ENCODE measurements at regions not wholly inside any gene's neighbourhood (a gene's known extent, or its start where the extent isn't known, plus 50 kb on each side); places are given as distances from the start of the nearest gene placed in this dataset.

DNA sequence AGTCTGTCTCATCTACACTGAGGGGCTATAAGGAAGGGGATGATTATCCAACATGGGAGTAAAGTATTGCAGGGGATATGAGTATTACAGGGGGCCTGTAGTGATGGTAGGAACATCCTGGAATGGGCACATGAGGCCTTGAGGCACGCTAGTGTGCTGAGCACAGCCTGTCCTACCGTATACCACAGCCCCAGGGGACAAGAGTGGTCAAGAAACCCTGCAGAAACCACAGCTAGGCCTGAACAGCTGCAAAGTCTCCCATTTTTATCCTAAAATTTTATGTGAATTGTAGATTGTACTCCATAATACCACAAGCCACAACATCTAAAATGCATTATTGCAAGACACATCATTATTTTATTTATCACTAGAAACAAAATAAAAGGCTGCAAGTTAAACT, 136.3 kb upstream of the ASTN2 start:
- no peak overlapping the region for H2AFZ ChIP-seq (ENCODE audit: low read depth, low read length)
- H2AK5ac ChIP-seq (ENCODE audit: low read length, severe bottlenecking): no peak overlapping the region
- H4K91ac ChIP-seq (ENCODE audit: low read length): no peak overlapping the region
- no peak overlapping the region for H2BK15ac ChIP-seq (ENCODE audit: low read depth, poor library complexity, severe bottlenecking)
- H4K8ac ChIP-seq (ENCODE audit: low read length): no peak overlapping the region
- no peak overlapping the region for H3K14ac ChIP-seq (ENCODE audit: low read length in 2 of 2)
- H2BK120ac ChIP-seq (ENCODE audit: low read depth, low read length): no peak overlapping the region
- H2BK5ac ChIP-seq (ENCODE audit: low read depth, low read length, poor library complexity, severe bottlenecking): no peak overlapping the region
- no peak overlapping the region for H3K27ac ChIP-seq (ENCODE audit: low read length, poor library complexity, severe bottlenecking)
- H3K4me2 ChIP-seq (ENCODE audit: low read length, poor library complexity, severe bottlenecking): no peak overlapping the region
- no peaks in the 10 kb centered on the region for H3K4me1 ChIP-seq (ENCODE audit: control insufficient read depth, insufficient read depth, low read depth, low read length)
- H3K9ac ChIP-seq (ENCODE audit: low read length): no peak overlapping the region
- no peaks in the 10 kb centered on the region for H3K9me3 ChIP-seq (ENCODE audit: control insufficient read depth, low read length)
- H3K18ac ChIP-seq (ENCODE audit: low read depth in 1 of 2, low read length in 2 of 2): no peak overlapping the region
- WGBS: no CpG with 5 or more reads among the region's 2 CpGs
- H3K4me3 ChIP-seq (ENCODE audit: insufficient read depth in 1 of 2, low read depth in 1 of 2, low read length in 2 of 2): no peak overlapping the region
- H3K79me1 ChIP-seq (replicated peaks; ENCODE audit: low read length, poor library complexity, severe bottlenecking): no peaks in the 10 kb centered on the region
- H3K4ac ChIP-seq (ENCODE audit: low read depth in 1 of 2, low read length in 2 of 2): no peak overlapping the region
- no peaks in the 10 kb centered on the region for H3K36me3 ChIP-seq (ENCODE audit: control insufficient read depth in 1 of 2, insufficient read depth in 2 of 2, low read depth in 1 of 2, low read length in 2 of 2)
- H3K27me3 ChIP-seq (ENCODE audit: control insufficient read depth in 1 of 2, insufficient read depth in 1 of 2, low read length in 2 of 2): peaks cover 0 to 5% of the 10 kb centered on the region in 2 experiments
- H2BK12ac ChIP-seq (ENCODE audit: low read length in 2 of 2): no peak overlapping the region
- no peak for DNase-seq
- H3K23ac ChIP-seq (ENCODE audit: low read length in 2 of 2): no peak overlapping the region

DNA sequence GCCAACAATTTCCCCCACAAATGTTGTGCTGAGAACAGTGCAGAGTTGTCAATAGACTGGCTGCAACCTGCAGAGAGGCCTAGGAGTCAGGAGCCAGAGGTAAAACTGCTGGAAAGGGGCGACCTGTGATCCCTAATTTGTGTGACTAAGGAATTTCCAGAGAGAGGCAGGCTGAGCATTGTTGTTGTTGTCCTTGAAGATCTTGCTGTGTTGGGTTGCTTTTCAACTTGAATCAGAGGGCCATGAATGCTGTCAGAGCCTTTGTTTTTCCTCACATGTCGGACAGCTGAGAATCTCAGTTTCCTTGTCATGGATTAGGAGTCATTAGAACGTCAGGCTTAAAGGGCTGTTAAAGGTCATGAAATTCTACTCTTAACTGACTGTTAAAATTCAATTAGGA, 134.6 kb upstream of the ASTN2 start:
- H3K4me2 ChIP-seq (ENCODE audit: low read length, poor library complexity, severe bottlenecking): no peak overlapping the region
- 42% methylated on average over 3 of the region's 3 CpGs for WGBS
- no peak overlapping the region for H3K14ac ChIP-seq (ENCODE audit: low read length in 2 of 2)
- no peak overlapping the region for H3K23ac ChIP-seq (ENCODE audit: low read length in 2 of 2)
- no peak overlapping the region for H3K9ac ChIP-seq (ENCODE audit: low read length)
- no peak overlapping the region for H2BK15ac ChIP-seq (ENCODE audit: low read depth, poor library complexity, severe bottlenecking)
- no peak overlapping the region for H2BK120ac ChIP-seq (ENCODE audit: low read depth, low read length)
- no peak overlapping the region for H4K8ac ChIP-seq (ENCODE audit: low read length)
- no peaks in the 10 kb centered on the region for H3K4me1 ChIP-seq (ENCODE audit: control insufficient read depth, insufficient read depth, low read depth, low read length)
- H3K18ac ChIP-seq (ENCODE audit: low read depth in 1 of 2, low read length in 2 of 2): no peak overlapping the region
- H3K27ac ChIP-seq (ENCODE audit: low read length, poor library complexity, severe bottlenecking): no peak overlapping the region
- H2BK12ac ChIP-seq (ENCODE audit: low read length in 2 of 2): no peak overlapping the region
- no peaks in the 10 kb centered on the region for H3K9me3 ChIP-seq (ENCODE audit: control insufficient read depth, low read length)
- no peak overlapping the region for H4K91ac ChIP-seq (ENCODE audit: low read length)
- DNase-seq: no peak
- H3K4me3 ChIP-seq (ENCODE audit: insufficient read depth in 1 of 2, low read depth in 1 of 2, low read length in 2 of 2): no peak overlapping the region
- H3K36me3 ChIP-seq (ENCODE audit: control insufficient read depth in 1 of 2, insufficient read depth in 2 of 2, low read depth in 1 of 2, low read length in 2 of 2): no peaks in the 10 kb centered on the region
- H3K27me3 ChIP-seq (ENCODE audit: control insufficient read depth in 1 of 2, insufficient read depth in 1 of 2, low read length in 2 of 2): peaks cover 0 to 5% of the 10 kb centered on the region in 2 experiments
- H2AFZ ChIP-seq (ENCODE audit: low read depth, low read length): no peak overlapping the region
- H2AK5ac ChIP-seq (ENCODE audit: low read length, severe bottlenecking): no peak overlapping the region
- no peak overlapping the region for H3K4ac ChIP-seq (ENCODE audit: low read depth in 1 of 2, low read length in 2 of 2)
- H2BK5ac ChIP-seq (ENCODE audit: low read depth, low read length, poor library complexity, severe bottlenecking): no peak overlapping the region
- H3K79me1 ChIP-seq (replicated peaks; ENCODE audit: low read length, poor library complexity, severe bottlenecking): no peaks in the 10 kb centered on the region

DNA sequence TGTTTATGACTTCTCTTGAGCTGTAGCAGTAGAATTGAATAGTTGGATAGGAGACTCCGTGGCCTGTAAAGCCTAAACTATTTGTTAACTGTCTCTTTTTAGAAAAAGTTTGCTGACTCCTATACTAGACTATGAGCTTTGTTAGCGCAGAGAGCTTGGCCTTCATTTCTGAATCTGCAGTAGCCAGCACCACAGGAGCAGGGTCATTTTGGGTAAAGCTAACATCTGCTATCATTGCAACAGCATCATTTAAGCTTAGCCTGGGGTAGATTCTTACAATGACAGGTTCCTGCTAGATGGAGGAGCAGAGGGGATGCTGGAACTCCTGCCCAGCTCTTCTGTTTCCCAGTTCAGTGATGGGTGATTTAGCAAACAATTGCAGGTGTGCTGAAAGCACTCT, 133.7 kb upstream of the ASTN2 start:
- H2BK12ac ChIP-seq (ENCODE audit: low read length in 2 of 2): no peak overlapping the region
- H3K14ac ChIP-seq (ENCODE audit: low read length in 2 of 2): no peak overlapping the region
- DNase-seq: no peak
- H3K79me1 ChIP-seq (replicated peaks; ENCODE audit: low read length, poor library complexity, severe bottlenecking): no peaks in the 10 kb centered on the region
- H3K27me3 ChIP-seq (ENCODE audit: control insufficient read depth in 1 of 2, insufficient read depth in 1 of 2, low read length in 2 of 2): peaks cover 0 to 5% of the 10 kb centered on the region in 2 experiments
- H2BK5ac ChIP-seq (ENCODE audit: low read depth, low read length, poor library complexity, severe bottlenecking): no peak overlapping the region
- no peak overlapping the region for H2AK5ac ChIP-seq (ENCODE audit: low read length, severe bottlenecking)
- H4K91ac ChIP-seq (ENCODE audit: low read length): no peak overlapping the region
- no peaks in the 10 kb centered on the region for H3K4me1 ChIP-seq (ENCODE audit: control insufficient read depth, insufficient read depth, low read depth, low read length)
- no peak overlapping the region for H3K18ac ChIP-seq (ENCODE audit: low read depth in 1 of 2, low read length in 2 of 2)
- no peak overlapping the region for H4K8ac ChIP-seq (ENCODE audit: low read length)
- H3K4ac ChIP-seq (ENCODE audit: low read depth in 1 of 2, low read length in 2 of 2): no peak overlapping the region
- no peak overlapping the region for H3K23ac ChIP-seq (ENCODE audit: low read length in 2 of 2)
- no peak overlapping the region for H2AFZ ChIP-seq (ENCODE audit: low read depth, low read length)
- no peaks in the 10 kb centered on the region for H3K36me3 ChIP-seq (ENCODE audit: control insufficient read depth in 1 of 2, insufficient read depth in 2 of 2, low read depth in 1 of 2, low read length in 2 of 2)
- no peak overlapping the region for H3K9ac ChIP-seq (ENCODE audit: low read length)
- no peak overlapping the region for H3K4me3 ChIP-seq (ENCODE audit: insufficient read depth in 1 of 2, low read depth in 1 of 2, low read length in 2 of 2)
- H3K9me3 ChIP-seq (ENCODE audit: control insufficient read depth, low read length): no peaks in the 10 kb centered on the region
- H2BK15ac ChIP-seq (ENCODE audit: low read depth, poor library complexity, severe bottlenecking): no peak overlapping the region
- H3K27ac ChIP-seq (ENCODE audit: low read length, poor library complexity, severe bottlenecking): no peak overlapping the region
- no peak overlapping the region for H2BK120ac ChIP-seq (ENCODE audit: low read depth, low read length)
- no peak overlapping the region for H3K4me2 ChIP-seq (ENCODE audit: low read length, poor library complexity, severe bottlenecking)
- 86% methylated on average over 2 of the region's 2 CpGs for WGBS

DNA sequence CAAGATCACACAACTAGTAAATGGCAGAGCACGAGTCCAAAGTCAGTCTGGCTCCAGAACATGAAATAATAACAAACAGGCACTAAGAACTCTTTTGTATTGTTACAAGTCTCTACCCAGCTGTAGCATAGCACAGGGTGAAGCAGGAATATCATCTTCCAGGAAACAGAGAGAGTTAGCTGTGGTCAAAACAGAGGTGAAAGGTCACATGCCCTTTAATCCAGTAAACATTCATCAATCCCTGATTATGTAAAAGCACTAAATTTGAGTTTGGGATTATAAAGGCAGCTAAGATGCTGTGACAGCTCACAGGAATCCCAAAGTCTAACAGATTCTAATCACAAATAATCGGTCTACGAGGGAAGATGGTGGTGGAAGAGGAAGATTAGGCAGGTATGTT, 133.0 kb upstream of the ASTN2 start:
- no peak for DNase-seq
- WGBS: 38% methylated on average over 1 of the region's 3 CpGs
- no peak overlapping the region for H2BK5ac ChIP-seq (ENCODE audit: low read depth, low read length, poor library complexity, severe bottlenecking)

More for the DNA sequence above, 133.0 kb upstream of the ASTN2 start:
- Histone ChIP-seq H3K4ac (ENCODE audit: low read depth in 1 of 2, low read length in 2 of 2) (no peak overlapping the region), H4K91ac (ENCODE audit: low read length) (no peak overlapping the region), H2BK12ac (ENCODE audit: low read length in 2 of 2) (no peak overlapping the region), H2BK120ac (ENCODE audit: low read depth, low read length) (no peak overlapping the region), H3K79me1 (replicated peaks; ENCODE audit: low read length, poor library complexity, severe bottlenecking) (no peaks in the 10 kb centered on the region), H4K8ac (ENCODE audit: low read length) (no peak overlapping the region), H3K36me3 (ENCODE audit: control insufficient read depth in 1 of 2, insufficient read depth in 2 of 2, low read depth in 1 of 2, low read length in 2 of 2) (no peaks in the 10 kb centered on the region), H3K4me3 (ENCODE audit: insufficient read depth in 1 of 2, low read depth in 1 of 2, low read length in 2 of 2) (no peak overlapping the region), H3K27ac (ENCODE audit: low read length, poor library complexity, severe bottlenecking) (no peak overlapping the region), H3K27me3 (ENCODE audit: control insufficient read depth in 1 of 2, insufficient read depth in 1 of 2, low read length in 2 of 2) (peaks cover 0 to 5% of the 10 kb centered on the region in 2 experiments), H2AK5ac (ENCODE audit: low read length, severe bottlenecking) (no peak overlapping the region), H3K4me2 (ENCODE audit: low read length, poor library complexity, severe bottlenecking) (no peak overlapping the region), H3K9ac (ENCODE audit: low read length) (no peak overlapping the region), H3K4me1 (ENCODE audit: control insufficient read depth, insufficient read depth, low read depth, low read length) (no peaks in the 10 kb centered on the region), H3K23ac (ENCODE audit: low read length in 2 of 2) (no peak overlapping the region), H2AFZ (ENCODE audit: low read depth, low read length) (no peak overlapping the region), H3K14ac (ENCODE audit: low read length in 2 of 2) (no peak overlapping the region), H3K18ac (ENCODE audit: low read depth in 1 of 2, low read length in 2 of 2) (no peak overlapping the region), H2BK15ac (ENCODE audit: low read depth, poor library complexity, severe bottlenecking) (no peak overlapping the region), H3K9me3 (ENCODE audit: control insufficient read depth, low read length) (no peaks in the 10 kb centered on the region)
